Activated CD8-positive, alpha-beta T cell treated with anti-CD3 and anti-CD28 coated beads for 36 hours (primary cell): ENCODE measurements at regions not wholly inside any gene's neighbourhood (a gene's known extent, or its start where the extent isn't known, plus 50 kb on each side); places are given as distances from the start of the nearest gene placed in this dataset.

Source experiments
- ATAC-seq: fragments of 200-7000 bp; cut with Tn5 transposase; one replicate; pipeline ENCODE4 v1.10.0; 2021; ENCODE audit warnings: mild to moderate bottlenecking, moderate library complexity
- CTCF ChIA-PET: fragments of 350-600 bp; sonication (Branson Sonifier 250); formaldehyde crosslinking; loops from one replicate; lab custom pipeline; 2021; ENCODE audit warnings: antibody characterized with exemption; lab: Charles Lee
- POLR2A ChIA-PET: fragments of 350-600 bp; sonication (Branson Sonifier 250); formaldehyde crosslinking; loops from one replicate; lab custom pipeline; 2021; ENCODE audit warnings: antibody characterized with exemption; lab: Charles Lee
- DNase-seq: peaks from one replicate; pipeline ENCODE4 v3.0.0-alpha.2; 2020
- H3K27ac Mint-ChIP-seq: one replicate; pipeline ENCODE4 v1.8.0; 2021; ENCODE audit warnings: mild to moderate bottlenecking, mixed read lengths
- H3K27me3 Mint-ChIP-seq: one replicate; pipeline ENCODE4 v1.8.0; 2021; ENCODE audit warnings: mixed read lengths
- H3K36me3 Mint-ChIP-seq: one replicate; pipeline ENCODE4 v1.8.0; 2021; ENCODE audit warnings: low read depth, mixed read lengths
- H3K4me1 Mint-ChIP-seq: one replicate; pipeline ENCODE4 v1.8.0; 2021; ENCODE audit warnings: low read depth, mixed read lengths
- H3K4me3 Mint-ChIP-seq: one replicate; pipeline ENCODE4 v1.8.0; 2021; ENCODE audit warnings: mild to moderate bottlenecking, moderate library complexity, mixed read lengths
- H3K9me3 Mint-ChIP-seq: one replicate; pipeline ENCODE4 v1.8.0; 2021; ENCODE audit warnings: mixed read lengths
- intact Hi-C: fragments of 100-400 bp; cut with micrococcal nuclease; formaldehyde crosslinking; loops from one replicate; pipeline ENCODE4 v1.10.0; 2022
- TF ChIP-seq, protein P1 (sequence below): fragments of 200-600 bp; IDR thresholded peaks from one replicate; pipeline ENCODE4 v1.8.0; 2022; ENCODE audit warnings: antibody characterized with exemption, mild to moderate bottlenecking

DNA sequence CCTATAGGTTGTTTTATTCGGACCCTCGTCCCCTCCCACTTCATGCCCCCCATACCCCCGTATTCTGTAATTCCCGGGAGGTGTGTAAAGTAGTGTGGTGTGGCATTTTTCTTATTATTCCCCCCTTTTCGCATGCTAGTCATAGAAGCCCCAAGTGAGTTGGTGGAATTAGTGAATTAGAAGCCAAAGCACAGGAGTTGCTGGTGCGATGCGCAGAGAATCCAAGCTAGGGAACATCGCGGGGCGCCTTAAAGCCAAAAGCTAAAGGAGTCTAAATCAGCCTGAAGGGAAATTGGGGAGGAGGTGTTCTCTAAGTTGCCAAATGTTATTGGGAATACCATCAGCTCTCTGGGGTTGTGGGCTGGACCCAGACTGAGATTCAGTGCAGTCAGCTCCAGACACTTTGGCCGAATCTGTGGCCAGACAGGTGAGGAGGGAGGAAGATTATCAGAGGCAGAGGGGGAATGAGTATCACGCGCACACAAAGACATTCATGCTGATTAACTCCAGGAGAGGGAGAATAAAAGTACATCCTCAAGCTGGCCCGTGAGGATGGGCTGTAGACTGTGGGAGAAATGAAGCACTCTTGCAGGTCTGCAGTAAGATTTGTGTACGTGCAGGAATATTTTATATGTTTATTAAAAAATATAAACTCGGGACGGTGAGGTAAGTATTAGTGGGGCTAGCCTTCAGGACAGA, 102.8 kb upstream of the HSD17B12 start:
- no peak overlapping the region for H3K4me3 Mint-ChIP-seq

DNA sequence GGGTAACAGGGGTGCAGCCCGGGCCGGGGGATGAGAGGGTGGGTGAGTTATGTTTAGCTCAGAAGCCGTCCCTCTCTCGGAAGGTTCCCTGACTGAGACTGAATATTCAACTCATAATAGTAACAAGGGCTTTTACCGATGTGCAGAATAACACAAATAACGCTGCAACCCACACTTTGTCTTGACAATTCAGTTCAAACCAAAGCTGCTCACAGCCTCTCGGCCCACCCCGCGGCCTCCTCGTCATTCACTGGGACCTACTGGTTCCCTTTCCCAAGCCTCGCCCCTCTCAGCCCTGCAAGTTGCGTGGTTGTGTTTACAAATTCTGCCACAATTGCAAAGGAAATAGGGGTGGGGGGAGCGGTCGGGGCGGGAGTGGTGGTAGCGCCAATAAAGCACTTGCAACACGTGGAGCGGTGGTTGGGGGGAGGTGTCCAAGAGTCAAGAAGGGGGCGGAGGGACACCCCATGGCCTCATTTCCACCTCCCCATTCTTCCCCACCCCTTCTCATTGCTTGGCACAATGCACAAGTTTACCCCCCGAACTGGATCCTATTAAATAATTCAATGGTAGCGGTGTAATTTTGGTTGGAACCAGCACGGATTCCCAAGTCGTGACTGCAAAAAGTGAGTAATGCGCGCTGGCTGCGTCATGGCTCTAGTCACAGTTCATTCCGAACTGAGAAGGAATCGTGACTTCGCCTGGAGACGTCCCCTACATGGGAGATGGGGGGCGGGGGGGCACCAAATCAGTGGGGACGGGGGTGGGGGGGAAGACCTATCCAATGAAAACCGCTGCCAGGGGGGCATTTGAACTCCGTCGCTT, 102.0 kb upstream of the HSD17B12 start:
- intact Hi-C loops, result no loop called here
- no peak overlapping the region for H3K27ac Mint-ChIP-seq
- CTCF ChIA-PET, result interaction anchor here (1.1 to 2.4 kb wide), 4 partner anchors 9 to 295 kb away, joined by 3 to 20 read pairs (median 5); no protein-coding TSS in a partner anchor
- H3K9me3 Mint-ChIP-seq, result no peaks in the 10 kb centered on the region
- ATAC-seq (no peak), DNase-seq (no peak)
- peaks cover 87% of the 10 kb centered on the region for H3K27me3 Mint-ChIP-seq
- POLR2A ChIA-PET, result no interaction called here
- H3K4me1 Mint-ChIP-seq, result peaks cover 38% of the 10 kb centered on the region
- TF ChIP-seq, protein P1, sequence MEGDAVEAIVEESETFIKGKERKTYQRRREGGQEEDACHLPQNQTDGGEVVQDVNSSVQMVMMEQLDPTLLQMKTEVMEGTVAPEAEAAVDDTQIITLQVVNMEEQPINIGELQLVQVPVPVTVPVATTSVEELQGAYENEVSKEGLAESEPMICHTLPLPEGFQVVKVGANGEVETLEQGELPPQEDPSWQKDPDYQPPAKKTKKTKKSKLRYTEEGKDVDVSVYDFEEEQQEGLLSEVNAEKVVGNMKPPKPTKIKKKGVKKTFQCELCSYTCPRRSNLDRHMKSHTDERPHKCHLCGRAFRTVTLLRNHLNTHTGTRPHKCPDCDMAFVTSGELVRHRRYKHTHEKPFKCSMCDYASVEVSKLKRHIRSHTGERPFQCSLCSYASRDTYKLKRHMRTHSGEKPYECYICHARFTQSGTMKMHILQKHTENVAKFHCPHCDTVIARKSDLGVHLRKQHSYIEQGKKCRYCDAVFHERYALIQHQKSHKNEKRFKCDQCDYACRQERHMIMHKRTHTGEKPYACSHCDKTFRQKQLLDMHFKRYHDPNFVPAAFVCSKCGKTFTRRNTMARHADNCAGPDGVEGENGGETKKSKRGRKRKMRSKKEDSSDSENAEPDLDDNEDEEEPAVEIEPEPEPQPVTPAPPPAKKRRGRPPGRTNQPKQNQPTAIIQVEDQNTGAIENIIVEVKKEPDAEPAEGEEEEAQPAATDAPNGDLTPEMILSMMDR, result no peak
- peak overlapping the region; percentile 72 for H3K4me3 Mint-ChIP-seq
- peaks cover 1% of the 10 kb centered on the region for H3K36me3 Mint-ChIP-seq

More for the DNA sequence above, 102.8 kb upstream of the HSD17B12 start:
- CTCF ChIA-PET, result interaction anchor here (1.1 to 2.4 kb wide), 4 partner anchors 8 to 296 kb away, joined by 3 to 20 read pairs (median 5); no protein-coding TSS in a partner anchor
- Mint-ChIP-seq H3K36me3 (peaks cover 1% of the 10 kb centered on the region), H3K27me3 (peaks cover 88% of the 10 kb centered on the region), H3K27ac (no peak overlapping the region), H3K9me3 (no peaks in the 10 kb centered on the region), H3K4me1 (peaks cover 38% of the 10 kb centered on the region)
- ATAC-seq (no peak), DNase-seq (no peak)
- POLR2A ChIA-PET, result interaction anchor here (0.7 kb wide), 1 partner anchor 219 kb away, joined by 4 read pairs; no protein-coding TSS in a partner anchor
- TF ChIP-seq, protein P1, result no peak
- intact Hi-C loops, result no loop called here

DNA sequence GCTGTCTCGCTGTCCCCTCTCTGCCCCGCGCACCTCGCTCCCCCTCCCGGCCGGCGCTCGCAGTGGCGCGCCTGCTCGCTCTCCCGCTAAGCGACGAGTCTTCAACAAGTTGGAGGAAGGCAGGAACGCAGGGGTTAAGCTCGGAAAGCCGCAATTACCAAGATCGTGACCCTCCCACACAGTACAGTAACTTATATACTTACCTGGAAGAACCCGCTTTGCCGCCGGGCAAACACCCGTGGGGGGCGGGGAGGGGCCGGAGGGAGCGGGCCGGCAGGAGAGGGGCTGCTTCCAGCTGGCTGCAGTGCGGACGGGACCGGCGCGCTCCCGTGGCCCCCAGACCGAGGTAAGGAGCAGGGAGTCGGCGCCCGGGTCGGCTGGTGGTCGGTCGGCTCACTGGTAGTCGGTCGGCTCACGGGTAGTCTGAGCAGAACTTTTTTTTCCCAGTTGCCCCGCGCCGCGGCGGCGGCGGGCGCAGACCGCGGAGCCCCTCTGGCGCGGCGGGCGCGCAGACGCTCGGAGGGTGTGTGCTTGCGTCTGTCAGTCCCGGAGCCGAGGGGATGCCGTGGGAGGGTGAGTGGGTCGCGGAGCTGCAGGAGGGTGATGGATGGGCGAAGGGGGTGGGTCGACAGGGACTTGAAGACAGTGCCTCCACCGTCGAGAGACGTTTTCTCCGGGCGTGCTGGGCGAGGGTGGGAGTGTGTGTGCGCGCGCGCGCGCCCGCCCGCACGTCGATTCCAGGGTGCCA, 101.2 kb upstream of the HSD17B12 start:
- Mint-ChIP-seq H3K9me3 (no peaks in the 10 kb centered on the region), H3K27ac (no peak overlapping the region), H3K27me3 (peaks cover 87% of the 10 kb centered on the region), H3K4me3 (peak overlapping the region; percentile 72), H3K4me1 (peaks cover 38% of the 10 kb centered on the region), H3K36me3 (peaks cover 1% of the 10 kb centered on the region)
- TF ChIP-seq, protein P1, result peak; percentile 23
- ChIA-PET POLR2A (no interaction called here), CTCF (interaction anchor here (0.6 to 1.1 kb wide), 2 partner anchors 13 to 18 kb away, joined by 3 read pairs; no protein-coding TSS in a partner anchor)
- ATAC-seq (peak; percentile 63), DNase-seq (peak; percentile 59)
- intact Hi-C loops, result no loop called here

DNA sequence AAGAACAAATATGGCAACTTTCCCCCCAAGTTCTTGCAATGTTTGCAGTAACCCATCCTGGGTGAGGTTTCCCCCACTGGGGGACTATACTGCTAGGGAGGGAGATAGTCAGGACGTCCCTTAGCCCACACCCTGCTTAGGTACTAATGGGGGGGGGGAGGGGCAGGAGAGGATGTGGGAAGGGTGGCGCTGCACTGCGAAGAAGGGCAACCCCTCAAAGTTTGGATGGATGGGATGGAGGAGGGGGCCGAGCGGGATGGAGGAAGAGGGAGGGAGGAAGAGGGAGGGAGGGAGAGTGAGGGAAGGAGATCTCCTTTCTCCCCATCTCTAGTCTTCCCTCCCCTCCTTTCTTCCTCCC, 100.6 kb upstream of the HSD17B12 start:
- Mint-ChIP-seq H3K27ac (no peak overlapping the region), H3K36me3 (peaks cover 1% of the 10 kb centered on the region), H3K4me1 (peaks cover 38% of the 10 kb centered on the region), H3K9me3 (no peaks in the 10 kb centered on the region), H3K4me3 (peak overlapping the region; percentile 72), H3K27me3 (peaks cover 85% of the 10 kb centered on the region)
- no peak for ATAC-seq
- DNase-seq, result no peak
- ChIA-PET CTCF (interaction anchor here (1.1 to 1.3 kb wide), 2 partner anchors 11 to 19 kb away, joined by 3 read pairs; no protein-coding TSS in a partner anchor), POLR2A (no interaction called here)
- intact Hi-C loops, result no loop called here
- TF ChIP-seq, protein P1, result no peak
